OCI-LY1 (cell line): ENCODE measurements at regions not wholly inside any gene's neighbourhood (a gene's known extent, or its start where the extent isn't known, plus 50 kb on each side); places are given as distances from the start of the nearest gene placed in this dataset.

Source experiments
- CTCF ChIP-seq: fragments of 200-600 bp; sonication (generic), shearing (Covaris generic); IDR thresholded peaks from 2 replicates; pipeline ENCODE4 v1.5.1; 2017; ENCODE audit warnings: mild to moderate bottlenecking, antibody characterized with exemption, low read length, moderate library complexity, mixed read lengths
- EZH2 ChIP-seq: fragments of 200-600 bp; sonication (generic), shearing (Covaris generic); IDR thresholded peaks from 2 replicates; pipeline ENCODE4 v1.8.0; 2017; ENCODE audit warnings: borderline replicate concordance, mixed run types, mild to moderate bottlenecking, antibody characterized with exemption, low read length, moderate library complexity, mixed read lengths

DNA sequence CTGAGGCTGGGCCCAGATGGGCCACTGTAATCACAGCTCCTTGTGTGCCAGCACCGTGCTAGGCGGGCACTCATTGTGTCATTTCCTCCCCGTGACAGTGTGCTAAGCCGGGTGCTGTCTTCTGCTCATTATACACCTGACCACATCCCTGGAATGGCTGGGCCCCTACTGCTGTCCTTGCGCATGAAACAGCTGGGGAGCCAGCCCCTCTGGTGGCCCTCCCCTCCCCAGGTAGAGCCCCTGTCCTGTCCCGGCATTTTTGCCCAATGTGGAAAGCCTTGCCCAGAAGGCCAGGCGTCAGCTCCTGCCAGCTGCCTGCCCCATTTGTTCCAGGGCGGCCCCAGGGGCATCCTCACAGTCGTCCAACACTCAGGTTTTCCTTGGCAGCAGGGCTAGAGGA lies 107.4 kb upstream of the CASZ1 start:
- TF ChIP-seq CTCF (no peak), EZH2 (no peak)
